ENCODE measurements at regions not wholly inside any gene's neighbourhood (a gene's known extent, or its start where the extent isn't known, plus 50 kb on each side); places are given as distances from the start of the nearest gene placed in this dataset.

DNA sequence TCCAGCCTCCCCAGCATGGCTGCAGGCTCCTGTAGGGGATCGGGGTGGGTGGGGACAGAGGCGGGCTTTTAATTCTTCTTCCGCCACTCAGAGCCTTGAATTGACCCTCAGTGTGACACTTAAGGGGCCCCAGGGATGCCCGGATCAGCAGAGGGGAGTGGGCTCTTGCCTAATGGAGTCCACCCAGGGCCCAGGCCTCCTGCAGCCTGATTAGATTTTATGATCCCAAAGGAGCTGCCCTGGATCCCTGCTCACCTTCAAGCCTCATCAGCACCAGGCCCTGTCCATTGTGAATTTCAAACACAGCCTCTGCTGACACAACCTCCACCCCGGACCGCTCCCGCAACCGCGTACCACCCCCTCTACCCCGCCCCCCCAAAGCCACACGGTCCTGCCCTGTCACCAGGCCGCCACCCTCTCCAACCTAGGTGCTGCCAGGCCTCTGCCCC, 214.1 kb upstream of the IER5L start:
- no peak for DNase-seq
- Histone ChIP-seq H3K27ac (no peak overlapping the region), H3K27me3 (replicated peaks in 1 of 7) (peaks cover 0 to 6% (median 0%) of the 10 kb centered on the region in 7 donors), H3K36me3 (no peaks in the 10 kb centered on the region), H3K4me1 (no peaks in the 10 kb centered on the region), H3K4me3 (no peak overlapping the region), H3K9me3 (no peaks in the 10 kb centered on the region)
- intact Hi-C loops (cut with DNase I; ENCODE audit: low total_unique reads): no loop called here
- WGBS, 5 donors: 80 to 90% (median 86%) methylated on average over 11 to 12 of the region's 12 CpGs
- TF ChIP-seq POLR2AphosphoS5 (IDR thresholded peaks at IDR 0.05) (no peak), POLR2A (IDR thresholded peaks at IDR 0.05) (no peak)
- TF ChIP-seq, protein P1, sequence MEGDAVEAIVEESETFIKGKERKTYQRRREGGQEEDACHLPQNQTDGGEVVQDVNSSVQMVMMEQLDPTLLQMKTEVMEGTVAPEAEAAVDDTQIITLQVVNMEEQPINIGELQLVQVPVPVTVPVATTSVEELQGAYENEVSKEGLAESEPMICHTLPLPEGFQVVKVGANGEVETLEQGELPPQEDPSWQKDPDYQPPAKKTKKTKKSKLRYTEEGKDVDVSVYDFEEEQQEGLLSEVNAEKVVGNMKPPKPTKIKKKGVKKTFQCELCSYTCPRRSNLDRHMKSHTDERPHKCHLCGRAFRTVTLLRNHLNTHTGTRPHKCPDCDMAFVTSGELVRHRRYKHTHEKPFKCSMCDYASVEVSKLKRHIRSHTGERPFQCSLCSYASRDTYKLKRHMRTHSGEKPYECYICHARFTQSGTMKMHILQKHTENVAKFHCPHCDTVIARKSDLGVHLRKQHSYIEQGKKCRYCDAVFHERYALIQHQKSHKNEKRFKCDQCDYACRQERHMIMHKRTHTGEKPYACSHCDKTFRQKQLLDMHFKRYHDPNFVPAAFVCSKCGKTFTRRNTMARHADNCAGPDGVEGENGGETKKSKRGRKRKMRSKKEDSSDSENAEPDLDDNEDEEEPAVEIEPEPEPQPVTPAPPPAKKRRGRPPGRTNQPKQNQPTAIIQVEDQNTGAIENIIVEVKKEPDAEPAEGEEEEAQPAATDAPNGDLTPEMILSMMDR (IDR thresholded peaks at IDR 0.05 in 8 of 11, conservative IDR thresholded peaks at IDR 0.05 in 3 of 11): no peak

DNA sequence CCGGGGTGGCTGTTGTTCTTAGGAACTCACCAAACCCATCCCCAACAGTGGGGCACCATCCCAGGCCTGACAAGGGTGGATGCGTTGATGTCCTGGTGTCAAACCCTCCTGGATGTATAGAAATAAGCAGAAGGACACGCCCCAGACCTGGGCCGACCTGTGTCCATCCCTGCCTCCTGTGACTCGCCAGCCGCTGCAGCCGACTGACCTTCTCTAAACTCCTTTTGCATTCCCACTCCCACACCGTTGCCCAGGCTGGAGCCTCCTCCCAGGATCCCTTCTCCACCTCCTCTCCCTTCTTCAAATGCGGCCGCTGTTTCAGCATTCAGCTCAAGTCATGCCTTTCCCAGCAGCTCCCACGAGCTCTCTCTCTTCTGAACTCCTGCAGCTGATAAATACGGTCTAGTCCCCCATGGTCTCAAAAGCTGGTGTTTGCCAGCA, 213.2 kb upstream of the IER5L start:
- 83 to 94% (median 90%) methylated on average over 10 to 12 of the region's 12 CpGs for WGBS, 5 donors
- Histone ChIP-seq H3K9me3 (no peaks in the 10 kb centered on the region), H3K27ac (no peak overlapping the region), H3K4me1 (no peaks in the 10 kb centered on the region), H3K4me3 (no peak overlapping the region), H3K27me3 (replicated peaks in 1 of 7) (peaks cover 0 to 6% (median 0%) of the 10 kb centered on the region in 7 donors), H3K36me3 (no peaks in the 10 kb centered on the region)
- DNase-seq: no peak
- TF ChIP-seq POLR2A (IDR thresholded peaks at IDR 0.05) (no peak), POLR2AphosphoS5 (IDR thresholded peaks at IDR 0.05) (no peak)
- TF ChIP-seq, protein P1 (IDR thresholded peaks at IDR 0.05 in 8 of 11, conservative IDR thresholded peaks at IDR 0.05 in 3 of 11): no peak
- intact Hi-C loops (cut with DNase I; ENCODE audit: low total_unique reads): no loop called here

DNA sequence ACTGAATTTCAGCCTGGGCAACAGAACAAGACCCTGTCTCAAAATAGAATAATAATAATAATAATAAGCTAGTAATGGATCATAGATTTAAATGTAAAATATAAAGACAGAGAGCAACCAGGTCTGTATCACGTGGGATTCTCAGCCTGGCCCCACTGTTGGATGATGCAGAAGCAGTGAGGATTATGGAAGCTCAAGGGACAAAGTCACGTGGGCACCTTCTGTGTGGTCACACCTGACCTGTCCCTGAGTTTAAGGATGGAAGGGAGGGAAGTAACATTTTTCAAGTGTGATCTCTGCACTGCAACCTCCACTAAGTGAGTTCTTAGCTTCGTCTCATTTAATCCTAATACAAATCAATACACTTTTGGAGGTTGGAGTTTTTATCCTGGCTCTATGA, 212.5 kb upstream of the IER5L start:
- DNase-seq: no peak
- TF ChIP-seq, protein P1 (IDR thresholded peaks at IDR 0.05 in 8 of 11, conservative IDR thresholded peaks at IDR 0.05 in 3 of 11): no peak
- TF ChIP-seq POLR2A (IDR thresholded peaks at IDR 0.05) (no peak), POLR2AphosphoS5 (IDR thresholded peaks at IDR 0.05) (no peak)
- Histone ChIP-seq H3K27ac (no peak overlapping the region), H3K36me3 (no peaks in the 10 kb centered on the region), H3K4me3 (no peak overlapping the region), H3K9me3 (no peaks in the 10 kb centered on the region), H3K4me1 (no peaks in the 10 kb centered on the region), H3K27me3 (replicated peaks in 1 of 7) (peaks cover 0 to 6% (median 0%) of the 10 kb centered on the region in 7 donors)
- intact Hi-C loops (cut with DNase I; ENCODE audit: low total_unique reads): no loop called here
- WGBS, 5 donors: 78 to 96% (median 87%) methylated on average over 3 of the region's 3 CpGs

DNA sequence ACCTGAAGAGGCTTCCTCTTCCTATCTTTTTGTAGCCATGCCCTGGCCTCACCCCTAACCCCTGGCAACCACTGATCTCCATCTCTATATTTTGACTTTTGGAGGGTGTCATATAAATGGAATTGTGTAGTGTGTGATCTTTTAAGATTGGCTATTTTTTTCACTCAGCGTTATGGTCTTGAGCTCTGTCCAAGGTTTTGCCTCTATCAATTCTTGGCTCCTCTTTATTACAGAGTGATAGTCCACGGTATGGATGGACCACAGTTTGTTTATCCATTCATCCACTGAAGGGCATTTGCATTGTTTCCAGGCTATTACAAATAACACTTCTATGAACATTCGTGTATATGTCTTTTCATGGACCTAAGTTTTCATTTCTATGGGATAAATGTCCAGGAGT, 209.8 kb upstream of the IER5L start:
- DNase-seq: no peak
- Histone ChIP-seq H3K4me3 (no peak overlapping the region), H3K36me3 (no peaks in the 10 kb centered on the region), H3K9me3 (no peaks in the 10 kb centered on the region), H3K27ac (no peak overlapping the region), H3K4me1 (peaks cover 0 to 22% (median 16%) of the 10 kb centered on the region in 6 donors), H3K27me3 (replicated peaks in 1 of 7) (no peaks in the 10 kb centered on the region)
- intact Hi-C loops (cut with DNase I; ENCODE audit: low total_unique reads): no loop called here
- 48 to 83% (median 56%) methylated on average over 3 of the region's 3 CpGs for WGBS, 5 donors
- TF ChIP-seq POLR2A (IDR thresholded peaks at IDR 0.05): no peak
- TF ChIP-seq, protein P1 (IDR thresholded peaks at IDR 0.05 in 8 of 11, conservative IDR thresholded peaks at IDR 0.05 in 3 of 11): no peak
- no peak for TF ChIP-seq POLR2AphosphoS5 (IDR thresholded peaks at IDR 0.05)
